BJ (cell line): ENCODE measurements at regions not wholly inside any gene's neighbourhood (a gene's known extent, or its start where the extent isn't known, plus 50 kb on each side); places are given as distances from the start of the nearest gene placed in this dataset.

Experiments used
- CTCF ChIA-PET: fragments of 350-600 bp; formaldehyde crosslinking; extraction: SDS; loops from one replicate; lab custom pipeline; 2021; ENCODE audit warnings: antibody characterized with exemption, inconsistent platforms; lab: Yijun Ruan, JAX
- POLR2A ChIA-PET: fragments of 300-600 bp; sonication (Branson Sonifier 250); formaldehyde crosslinking; extraction: SDS; loops from one replicate; lab custom pipeline; 2021; ENCODE audit warnings: antibody characterized with exemption; lab: Charles Lee
- DNase-seq: peaks from one replicate; pipeline ENCODE4 v3.0.0-alpha.2; 2011; ENCODE audit warnings: low read depth
- H3K27me3 ChIP-seq: 2 replicates; pipeline ENCODE4 v1.6.0; 2011; ENCODE audit warnings: low read length; ENCODE audit not compliant: control insufficient read depth, insufficient read depth
- H3K36me3 ChIP-seq: 2 replicates; pipeline ENCODE4 v1.5.1; 2011; ENCODE audit warnings: low read length; ENCODE audit not compliant: control insufficient read depth, insufficient read depth
- H3K4me3 ChIP-seq: 2 replicates; pipeline ENCODE4 v1.5.1; 2011; ENCODE audit warnings: low read depth, mild to moderate bottlenecking, control low read depth, low read length
- CTCF ChIP-seq: IDR thresholded peaks from 2 replicates; pipeline ENCODE4 v1.5.1; 2011; ENCODE audit warnings: low read depth, mild to moderate bottlenecking, control low read depth, inconsistent platforms, low read length, moderate library complexity; ENCODE audit not compliant: insufficient read depth

GRCh38 chr10:2953495-2953894, 113.9 kb upstream of the PFKP start:
- POLR2A ChIA-PET: interaction anchor here (0.6 kb wide), 1 partner anchor 72 kb away, joined by 4 read pairs; no protein-coding TSS in a partner anchor
- H3K36me3 ChIP-seq: no peaks in the 10 kb centered on the region
- CTCF ChIA-PET: interaction anchor here (2.4 kb wide), 1 partner anchor 90 kb away, joined by 9 read pairs; no protein-coding TSS in a partner anchor
- TF ChIP-seq CTCF: no peak
- H3K27me3 ChIP-seq: no peaks in the 10 kb centered on the region; the same call in 1 of the 2 replicates
- no peak overlapping the region for H3K4me3 ChIP-seq
- DNase-seq: no peak

- ChIA-PET POLR2A (no interaction called here), CTCF (interaction anchor here (0.9 to 2.4 kb wide), 3 partner anchors 17 to 92 kb away, joined by 3 to 9 read pairs (median 3); no protein-coding TSS in a partner anchor)
- Histone ChIP-seq H3K36me3 (no peaks in the 10 kb centered on the region), H3K4me3 (no peak overlapping the region), H3K27me3 (no peaks in the 10 kb centered on the region; the same call in 1 of the 2 replicates)
- no peak for TF ChIP-seq CTCF
- no peak for DNase-seq
These were observed 116.0 kb upstream of the PFKP start for GRCh38 chr10:2951235-2951835.

- Histone ChIP-seq H3K27me3 (no peaks in the 10 kb centered on the region; the same call in 1 of the 2 replicates), H3K4me3 (no peak overlapping the region), H3K36me3 (no peaks in the 10 kb centered on the region)
- no peak for TF ChIP-seq CTCF
- POLR2A ChIA-PET: no interaction called here
- DNase-seq: no peak
- CTCF ChIA-PET: interaction anchor here (0.6 kb wide), 1 partner anchor 68 kb away, joined by 3 read pairs; no protein-coding TSS in a partner anchor
These were observed 116.8 kb upstream of the PFKP start for GRCh38 chr10:2950546-2950945.

GRCh38 chr10:2949948-2950354, 117.4 kb upstream of the PFKP start:
- TF ChIP-seq CTCF: no peak
- peaks cover 2% of the 10 kb centered on the region for H3K27me3 ChIP-seq
- no peak overlapping the region for H3K4me3 ChIP-seq
- POLR2A ChIA-PET: no interaction called here
- no peak for DNase-seq
- CTCF ChIA-PET: no interaction called here
- H3K36me3 ChIP-seq: no peaks in the 10 kb centered on the region

GRCh38 chr10:2949221-2949947, 118.0 kb upstream of the PFKP start:
- TF ChIP-seq CTCF: no peak
- POLR2A ChIA-PET: interaction anchor here (0.8 kb wide), 1 partner anchor 8 kb away, joined by 4 read pairs; no protein-coding TSS in a partner anchor
- Histone ChIP-seq H3K36me3 (no peaks in the 10 kb centered on the region), H3K4me3 (no peak overlapping the region), H3K27me3 (peaks cover 2% of the 10 kb centered on the region)
- CTCF ChIA-PET: no interaction called here
- no peak for DNase-seq
